NCI-H187 treated with DMSO at 0.1 percent for 48 hours (cell line): ENCODE measurements at regions not wholly inside any gene's neighbourhood (a gene's known extent, or its start where the extent isn't known, plus 50 kb on each side); places are given as distances from the start of the nearest gene placed in this dataset.

ENCODE experiments used
- DNase-seq: peaks from one replicate; lab custom pipeline; 2025; lab: John Stamatoyannopoulos, UW

DNA sequence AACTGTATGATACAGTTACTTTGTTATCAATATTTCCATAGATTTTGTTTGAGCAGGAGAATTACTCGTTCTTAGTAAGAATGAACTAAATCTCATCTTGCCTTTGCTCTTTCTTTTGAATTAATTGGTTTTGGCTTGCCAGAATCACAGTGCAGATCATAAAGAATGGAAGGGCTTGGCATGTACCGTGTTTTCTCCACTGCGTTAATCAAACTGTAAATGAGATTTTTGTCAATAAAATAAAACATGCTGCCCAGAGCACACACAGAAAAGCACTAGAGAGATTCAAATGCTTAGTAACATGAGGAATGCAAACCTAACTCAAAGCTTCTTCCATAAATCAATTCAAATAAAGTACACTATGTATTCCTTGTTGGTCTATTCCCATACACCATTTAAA is 229.6 kb upstream of the CDH2 start:
- DNase-seq, result no peak

DNA sequence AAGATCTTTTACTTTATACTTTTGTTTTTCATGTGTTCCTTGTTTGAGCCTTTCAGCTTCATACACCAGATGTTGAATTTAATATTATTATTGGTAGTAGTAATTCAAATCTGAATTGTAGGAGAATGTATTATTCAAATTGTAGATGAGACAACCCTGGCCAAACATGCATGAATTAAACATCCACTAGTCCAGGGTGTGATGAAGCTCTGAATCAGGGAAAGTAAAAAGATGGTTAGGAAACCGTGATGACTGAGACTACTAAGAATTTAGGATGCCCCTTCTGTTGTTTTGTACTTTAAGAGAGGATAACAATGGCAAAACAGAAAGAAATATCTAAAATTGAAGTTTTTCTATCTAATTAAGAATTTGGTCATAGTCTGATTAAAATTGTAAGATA is 227.8 kb upstream of the CDH2 start:
- DNase-seq, result no peak

DNA sequence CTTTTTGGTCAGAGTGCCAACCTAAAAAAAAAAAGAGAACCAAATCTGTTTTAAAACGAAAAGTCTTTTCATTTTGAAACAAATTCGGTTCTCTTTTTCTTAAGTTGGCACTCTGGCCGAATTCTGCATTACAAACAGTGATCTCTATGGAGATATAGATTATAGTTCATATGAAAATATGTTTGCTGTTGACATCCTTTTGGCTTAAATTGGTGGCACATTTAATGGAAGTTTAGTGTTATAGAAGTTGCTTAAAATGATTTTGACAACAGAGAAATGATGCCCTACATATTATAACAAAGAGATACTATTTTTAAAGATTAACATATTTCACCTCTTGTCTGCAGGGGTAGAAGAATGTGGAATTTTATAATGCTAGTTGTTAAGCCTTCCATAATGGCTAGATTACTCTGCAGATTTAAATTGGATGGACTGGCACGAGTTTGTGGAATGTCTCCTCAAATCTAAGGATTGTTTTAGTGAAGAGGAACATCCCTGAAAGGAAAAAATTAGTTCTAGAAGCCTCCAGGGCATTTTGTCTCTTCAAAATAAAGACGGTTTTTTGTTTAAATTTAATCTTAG is 222.9 kb upstream of the CDH2 start:
- no peak for DNase-seq

DNA sequence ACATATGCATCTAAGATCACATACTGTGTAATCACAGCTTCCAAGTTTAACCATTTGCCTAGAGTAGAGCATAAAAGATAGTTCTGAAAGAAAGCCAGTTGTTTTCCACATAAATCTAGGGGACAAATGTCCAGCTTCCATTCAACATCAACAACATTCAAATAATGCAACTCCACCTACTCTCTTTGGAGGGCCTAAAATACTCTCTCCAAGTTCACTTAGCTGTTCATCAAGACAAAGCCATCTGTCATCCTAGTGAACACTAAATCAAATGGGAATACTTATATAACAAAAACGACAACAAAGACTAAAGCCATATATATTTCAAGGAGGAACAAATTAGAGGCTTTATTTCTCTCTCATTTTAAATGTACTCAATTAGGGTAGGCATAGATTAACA is 221.5 kb upstream of the CDH2 start:
- peak; percentile 29 for DNase-seq

DNA sequence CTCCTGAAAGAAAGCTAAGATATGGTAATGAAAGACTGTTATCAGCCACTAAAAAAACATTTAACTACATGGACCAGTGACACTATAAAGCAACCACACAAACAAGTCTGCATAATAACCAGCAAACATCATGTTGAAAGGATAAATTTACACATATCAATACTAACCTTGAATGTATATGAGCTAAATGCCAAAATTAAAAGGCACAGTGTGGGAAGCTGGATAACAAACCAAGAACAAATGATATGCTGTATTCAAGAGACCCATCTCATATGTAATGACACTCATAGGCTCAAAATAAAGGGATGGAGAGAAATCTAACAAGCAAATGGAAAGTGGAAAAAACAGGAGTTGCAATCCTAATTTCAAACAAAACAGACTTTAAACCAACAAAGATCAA is 213.1 kb upstream of the CDH2 start:
- DNase-seq, result no peak

DNA sequence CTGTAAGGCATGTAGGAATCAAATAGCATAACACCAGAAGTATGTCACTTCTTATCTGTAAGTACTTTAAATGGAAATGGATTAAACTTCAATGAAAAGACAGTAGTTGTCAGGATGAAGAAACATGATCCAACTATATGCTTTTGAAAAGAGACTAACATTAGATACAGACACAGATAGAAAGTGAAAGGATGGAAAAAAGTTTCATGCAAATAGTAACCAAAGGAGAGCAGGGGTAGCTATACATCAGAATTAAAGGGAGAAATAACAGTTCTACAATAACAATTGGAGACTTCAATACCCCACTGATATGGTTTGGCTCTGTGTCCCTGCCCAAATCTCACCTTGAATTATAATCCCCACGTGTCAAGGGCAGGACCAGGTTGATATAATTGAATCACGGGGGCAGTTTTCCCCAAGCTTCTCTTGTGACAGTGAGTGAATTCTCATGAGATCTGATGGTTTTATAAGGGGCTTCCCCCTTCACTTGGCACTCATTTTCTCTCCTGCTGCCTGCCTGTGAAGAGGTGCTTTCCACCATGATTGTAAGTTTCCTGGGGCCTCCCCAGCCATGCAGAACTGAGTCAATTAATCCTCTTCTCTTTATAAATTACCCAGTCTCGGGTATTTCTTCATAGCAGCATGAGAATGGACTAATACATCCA is 205.4 kb upstream of the CDH2 start:
- no peak for DNase-seq

DNA sequence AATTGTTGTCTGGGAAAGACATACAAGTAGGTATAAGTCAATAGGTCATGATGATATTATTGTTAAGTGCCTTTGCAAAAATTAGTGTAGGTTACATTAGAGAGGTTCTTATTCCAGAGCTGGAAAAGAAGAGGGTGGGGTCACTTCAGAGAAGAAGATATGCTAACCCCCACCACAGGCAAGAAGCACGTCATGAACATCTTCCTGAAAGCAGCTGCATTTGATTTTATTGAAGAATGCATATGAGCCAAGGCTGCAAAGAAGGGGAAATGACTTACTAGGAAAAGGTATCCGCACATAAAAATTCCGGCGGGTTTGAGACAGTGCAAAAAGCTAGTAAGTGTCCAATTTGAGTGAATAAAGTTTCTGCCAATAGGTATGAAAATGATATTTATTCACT is 195.3 kb upstream of the CDH2 start:
- no peak for DNase-seq

DNA sequence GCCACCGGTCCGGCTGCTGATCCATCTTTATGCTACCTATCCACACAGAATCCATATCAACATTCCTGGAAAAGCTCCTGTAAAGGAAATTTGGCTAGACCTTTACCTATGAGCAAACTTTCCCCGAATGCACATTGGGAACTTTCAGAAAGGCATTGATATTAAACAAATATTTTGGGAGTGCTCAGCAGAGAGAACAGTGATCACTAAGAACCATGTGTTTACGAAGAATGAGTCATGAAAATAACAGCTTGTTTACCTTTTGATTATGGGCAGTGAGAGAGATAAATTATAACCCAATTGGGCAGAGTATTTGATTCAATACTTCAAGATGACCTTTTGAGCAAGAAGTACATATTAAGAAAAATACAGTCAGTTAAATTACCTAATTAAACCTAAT is 189.7 kb upstream of the CDH2 start:
- DNase-seq, result no peak

DNA sequence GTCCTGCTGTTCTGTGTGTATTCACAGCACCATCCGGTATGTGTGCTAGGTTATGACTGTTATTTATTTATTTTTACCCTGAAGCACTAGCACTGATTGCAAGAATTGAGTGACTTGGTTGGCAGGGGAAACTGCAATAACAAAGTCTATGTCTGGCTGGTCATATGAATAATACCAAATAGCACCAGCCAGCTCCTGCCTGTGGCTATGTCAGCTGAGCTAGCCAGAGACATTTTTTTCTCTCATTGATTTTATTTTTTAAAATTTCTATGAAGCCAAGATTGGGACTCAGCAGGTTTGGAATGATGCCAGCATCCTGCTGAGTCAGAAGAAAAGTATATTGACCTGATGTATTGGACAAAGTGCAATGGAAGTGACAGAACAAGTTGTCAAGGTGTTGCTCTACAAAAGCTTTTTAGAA is 188.5 kb upstream of the CDH2 start:
- no peak for DNase-seq

DNA sequence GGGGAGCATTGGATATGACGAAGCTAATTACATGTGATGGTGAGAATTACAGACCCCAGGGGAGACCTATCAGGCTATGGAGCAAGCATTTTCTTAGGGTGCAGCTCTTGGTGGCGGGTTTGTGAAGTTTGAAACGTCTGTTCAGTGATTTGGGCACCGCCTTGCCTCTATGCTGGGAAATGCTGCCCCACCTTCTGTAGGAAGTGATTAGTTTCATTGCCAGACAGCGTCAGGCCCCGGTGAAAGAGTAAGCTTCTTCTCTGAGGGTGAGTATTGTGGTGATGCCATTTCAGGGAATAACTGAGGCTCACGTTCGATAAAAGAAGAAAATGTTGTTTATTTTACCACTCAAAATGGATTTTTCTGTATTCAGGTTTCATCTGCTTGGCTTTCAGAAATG is 186.2 kb upstream of the CDH2 start:
- no peak for DNase-seq

DNA sequence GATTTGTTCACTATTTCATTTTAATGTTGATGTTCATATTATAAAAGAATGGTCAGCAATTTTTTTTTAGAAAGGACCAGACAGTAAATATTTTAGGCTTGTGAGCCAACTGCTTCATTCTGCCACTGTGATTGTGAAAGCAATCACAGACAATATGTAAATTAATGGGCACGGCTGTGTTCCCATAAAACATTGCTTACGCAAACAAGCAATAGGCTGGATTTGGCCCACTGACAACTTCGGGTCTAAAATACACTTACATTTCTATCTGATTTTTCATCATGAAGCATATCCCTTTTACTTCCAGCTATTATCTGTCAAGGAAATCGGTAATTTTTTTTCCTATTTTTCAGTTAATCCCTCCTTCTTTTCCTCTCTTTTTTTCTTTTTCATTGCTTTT is 182.2 kb upstream of the CDH2 start:
- DNase-seq, result no peak

DNA sequence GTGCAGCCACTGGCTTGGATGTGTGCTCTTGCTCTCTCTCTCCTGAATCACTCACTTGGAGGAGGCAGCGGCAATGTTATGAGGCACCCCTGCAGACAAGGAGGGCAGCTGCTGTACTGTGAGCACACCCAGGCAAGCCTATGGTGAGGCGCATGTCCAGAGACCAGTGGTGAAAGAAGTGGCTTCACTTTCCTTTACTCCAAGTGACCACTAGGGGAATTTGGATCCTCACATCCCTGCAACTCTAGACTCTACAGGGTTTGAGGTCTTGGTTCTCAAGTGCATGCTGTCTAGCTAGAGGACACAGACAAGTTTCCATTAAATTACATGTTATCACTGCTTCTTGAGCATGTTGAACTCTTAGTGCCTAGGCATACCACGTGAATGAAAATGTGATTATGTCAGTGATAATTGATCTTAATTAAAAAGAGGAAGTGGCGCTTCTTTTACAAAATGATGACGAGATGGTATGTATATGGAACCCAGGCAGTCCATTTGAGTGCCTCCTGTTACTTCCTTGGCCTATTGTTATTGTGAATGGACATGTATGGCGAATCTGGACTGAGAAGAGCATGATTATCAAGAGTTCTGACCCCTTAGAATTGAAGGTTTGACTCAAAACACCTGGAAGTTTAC is 181.0 kb upstream of the CDH2 start:
- DNase-seq, result no peak

DNA sequence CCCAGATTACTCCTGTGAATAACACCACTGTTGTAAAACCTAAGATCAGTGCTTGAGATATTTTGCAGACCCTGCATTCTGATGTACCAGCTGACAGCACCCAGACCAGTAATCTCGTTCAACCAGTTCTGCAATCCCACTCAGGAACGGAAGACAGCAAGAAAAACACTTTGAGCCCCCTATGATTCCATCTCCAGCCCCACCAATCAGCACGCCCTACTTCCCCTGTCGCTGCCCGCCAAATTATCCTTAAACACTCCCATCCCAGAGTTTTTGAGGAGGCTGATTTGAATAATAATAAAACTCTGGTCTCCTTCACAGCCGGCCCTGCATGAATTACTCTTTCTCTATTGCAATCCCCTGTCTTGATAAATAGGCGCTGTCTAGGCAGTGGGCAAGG is 173.9 kb upstream of the CDH2 start:
- DNase-seq, result no peak

DNA sequence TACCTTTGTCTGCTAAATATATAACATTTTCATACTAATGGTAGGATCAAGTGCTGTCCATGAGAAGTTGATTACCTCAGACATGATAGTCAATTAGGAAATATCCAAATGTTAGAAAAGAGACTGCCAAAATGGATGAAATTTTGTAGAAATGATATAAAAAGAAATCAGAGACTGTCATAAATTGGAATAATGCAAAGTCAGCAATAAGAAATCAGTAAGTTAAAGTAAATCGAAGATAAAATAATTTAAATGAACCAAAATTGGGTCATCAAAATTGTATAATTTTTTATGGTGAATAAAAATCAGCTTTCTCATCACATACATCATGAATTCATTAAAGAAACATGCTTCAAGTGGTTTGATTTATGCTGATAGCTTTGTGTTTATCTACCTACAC is 165.3 kb upstream of the CDH2 start:
- DNase-seq, result no peak

DNA sequence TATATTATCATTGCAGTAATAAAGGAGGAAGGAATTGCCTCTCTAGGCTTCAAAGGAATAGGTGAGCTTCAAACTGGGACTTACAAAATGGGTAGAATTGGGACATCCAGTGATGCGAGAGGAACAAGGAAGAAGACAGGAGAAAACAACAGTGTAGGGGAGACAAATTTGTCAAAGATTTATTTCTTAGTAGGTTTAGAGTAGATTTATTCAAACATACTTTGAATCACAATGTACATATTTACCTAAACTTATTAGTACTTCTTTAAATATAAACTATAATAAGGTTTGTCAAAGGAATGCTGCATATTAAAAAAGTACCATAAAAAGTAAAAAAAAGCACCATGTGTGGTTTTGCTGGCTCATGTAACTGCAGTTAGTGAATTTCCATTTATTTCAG is 161.4 kb upstream of the CDH2 start:
- no peak for DNase-seq

DNA sequence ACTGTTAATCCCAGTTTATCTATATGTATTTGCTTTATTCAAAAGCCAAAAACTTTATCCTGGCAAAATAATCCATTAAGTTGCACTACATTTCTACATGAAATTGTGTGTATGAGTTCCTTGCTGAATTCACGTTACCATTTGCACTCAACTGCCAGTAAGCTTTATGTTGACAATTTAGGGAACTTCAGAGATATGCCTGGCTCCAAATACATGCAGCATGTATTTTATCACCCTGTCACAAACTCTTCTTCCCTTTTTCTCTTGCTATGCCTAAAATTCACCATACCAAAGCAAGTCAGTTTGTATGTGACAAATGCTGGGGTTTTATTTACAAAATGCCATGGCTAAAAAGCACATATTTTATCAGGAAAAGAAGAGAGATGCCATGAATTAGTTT is 157.6 kb upstream of the CDH2 start:
- DNase-seq, result no peak

DNA sequence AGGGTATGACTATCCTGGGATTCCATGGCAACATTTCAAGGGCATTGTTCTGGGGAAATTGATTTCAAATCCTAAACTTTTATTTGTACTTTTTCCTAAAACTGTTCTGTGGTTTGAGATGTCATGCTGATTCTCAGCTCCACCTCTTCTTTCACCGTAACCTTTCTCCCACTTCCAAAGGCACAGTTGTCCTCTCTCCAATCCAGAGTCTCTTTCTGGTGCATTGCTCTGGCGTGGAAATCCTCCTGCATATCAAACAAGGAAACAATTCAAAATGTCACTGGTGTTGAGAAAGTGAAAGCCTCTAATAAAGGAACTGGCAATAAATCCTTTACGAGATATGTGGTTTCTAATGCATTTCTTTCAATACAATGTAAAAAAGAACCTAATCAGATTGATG is 155.1 kb upstream of the CDH2 start:
- no peak for DNase-seq

DNA sequence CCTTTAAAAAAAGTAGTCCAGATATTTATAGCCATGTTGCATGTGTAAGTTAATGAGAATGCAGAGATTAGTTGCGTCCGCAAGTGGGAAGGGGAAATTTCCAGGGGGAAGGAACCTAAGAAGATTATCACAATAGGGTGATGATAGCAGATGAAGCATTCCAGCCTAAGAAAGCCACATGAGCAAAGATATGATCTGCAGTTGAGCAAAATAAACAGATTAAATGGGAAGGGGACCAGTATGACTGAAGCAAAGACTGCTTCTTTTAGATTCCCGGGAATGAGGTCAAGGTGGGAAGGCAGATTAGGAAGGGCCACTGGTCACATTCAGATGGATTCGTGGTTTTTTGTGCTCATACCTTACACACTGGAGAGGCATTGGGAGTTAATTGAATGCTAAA is 154.6 kb upstream of the CDH2 start:
- no peak for DNase-seq

DNA sequence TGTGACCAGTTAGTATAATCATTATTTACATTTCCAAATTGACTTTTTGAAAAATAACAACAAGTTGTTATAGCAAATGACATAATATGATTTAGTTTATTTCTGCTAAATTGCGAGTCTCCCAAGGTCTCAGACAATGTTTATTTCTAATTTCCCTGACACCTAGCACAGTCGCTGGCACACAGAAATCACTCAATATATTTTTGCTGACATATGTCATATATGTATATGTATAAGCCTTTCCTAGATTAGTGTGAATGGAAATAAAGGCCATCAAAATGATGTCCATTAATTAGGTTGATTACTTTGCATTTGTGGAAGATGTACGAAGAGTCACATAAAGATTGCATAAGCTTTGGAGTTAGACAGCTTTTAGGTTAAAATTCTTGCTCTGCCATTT is 136.7 kb upstream of the CDH2 start:
- no peak for DNase-seq

DNA sequence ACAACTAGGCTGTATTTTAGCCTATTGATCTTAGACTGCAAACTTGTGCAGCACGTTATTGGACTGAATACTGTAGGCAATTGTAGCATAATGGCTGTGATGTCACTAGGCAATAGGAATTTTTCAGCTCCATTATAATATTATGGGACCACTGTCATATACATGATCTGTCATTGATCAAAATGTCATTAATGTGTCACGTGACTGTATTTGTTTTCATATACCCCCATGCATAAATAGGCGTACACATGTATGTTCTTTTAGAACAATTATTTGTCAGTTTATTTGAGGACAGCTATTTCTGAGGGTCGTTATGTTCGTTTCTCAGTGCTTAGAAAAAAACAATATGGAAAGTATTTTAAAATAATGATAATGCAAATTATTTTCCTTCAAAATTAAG is 111.9 kb upstream of the CDH2 start:
- DNase-seq, result no peak

DNA sequence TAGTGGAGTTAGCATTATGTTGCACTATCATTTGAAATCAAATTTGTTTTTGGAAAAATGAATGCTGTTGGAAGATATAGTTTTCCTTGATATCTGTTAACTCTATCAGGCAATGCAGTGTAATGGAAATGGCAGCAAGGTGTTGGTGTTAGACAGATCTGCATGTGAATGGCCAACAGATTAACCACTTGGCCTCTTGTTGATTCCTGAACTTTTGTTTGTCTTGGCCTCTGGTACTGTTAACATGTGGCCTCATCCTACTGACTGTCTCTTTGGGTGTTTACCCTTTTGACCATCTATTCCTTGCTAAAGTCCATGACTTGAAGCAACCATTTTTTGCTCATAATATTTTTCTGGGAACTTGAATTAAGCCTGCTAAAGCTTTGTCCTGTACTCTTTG is 110.2 kb upstream of the CDH2 start:
- no peak for DNase-seq

DNA sequence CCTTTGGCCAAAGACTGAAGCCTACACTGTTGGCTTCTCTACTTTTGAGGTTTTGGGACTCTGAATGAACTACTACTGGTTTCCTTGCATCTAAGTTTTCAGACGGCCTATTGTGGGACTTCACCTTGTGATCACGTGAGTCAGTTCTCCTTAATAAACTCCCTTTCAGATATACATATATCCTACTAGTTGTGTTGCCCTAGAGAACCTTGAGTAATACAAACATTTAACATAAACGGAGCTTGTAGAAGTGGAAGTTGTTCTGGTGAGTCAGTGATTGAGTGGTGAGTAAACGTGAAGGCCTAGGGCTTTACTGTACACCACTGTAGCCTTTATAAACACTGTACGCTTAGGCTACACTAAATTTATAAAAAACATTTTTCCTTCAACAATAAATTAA is 107.2 kb upstream of the CDH2 start:
- no peak for DNase-seq

DNA sequence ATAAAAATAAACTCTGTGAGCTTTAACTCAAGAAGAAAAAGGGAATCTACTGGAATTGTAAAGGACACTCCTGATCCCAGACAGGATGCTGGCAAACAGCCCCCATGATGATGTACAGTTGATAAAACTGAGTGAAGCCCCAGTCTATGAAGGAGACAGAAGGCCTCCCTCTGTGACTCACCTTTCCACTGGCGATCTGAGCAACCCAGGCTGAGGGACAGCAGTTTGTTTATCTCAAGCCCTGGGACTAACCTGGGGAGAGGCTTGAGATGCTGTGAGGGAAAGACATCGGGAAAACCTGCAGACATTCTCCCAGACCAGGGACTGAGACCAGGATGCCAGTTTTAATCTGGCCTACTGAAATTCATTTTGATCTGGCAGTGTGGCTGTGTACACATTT is 104.5 kb upstream of the CDH2 start:
- DNase-seq, result no peak

DNA sequence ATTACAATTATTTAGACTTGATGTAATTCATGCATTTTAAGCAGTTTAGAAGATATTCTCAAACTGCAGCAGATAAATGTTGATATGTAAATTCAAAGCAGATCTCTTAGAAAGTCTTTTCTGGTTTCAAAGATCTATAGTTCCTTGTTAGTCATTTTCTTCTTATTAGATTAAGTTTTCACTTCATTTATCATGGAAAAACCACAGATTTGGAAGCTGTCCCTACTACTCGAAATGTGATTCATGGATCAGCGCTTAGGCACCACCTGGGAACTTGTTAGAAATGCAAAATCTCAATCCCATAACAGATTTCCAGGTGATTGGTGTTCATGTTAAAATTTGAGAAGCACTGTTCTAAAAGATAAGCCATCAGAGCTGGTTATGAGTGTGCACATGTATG is 92.8 kb upstream of the CDH2 start:
- DNase-seq, result no peak
